HepG2 (cell line): ENCODE measurements at regions not wholly inside any gene's neighbourhood (a gene's known extent, or its start where the extent isn't known, plus 50 kb on each side); places are given as distances from the start of the nearest gene placed in this dataset.

Experiments used
- ATAC-seq: fragments of 200-7000 bp; cut with Tn5 transposase; 3 replicates; pipeline ENCODE4 v1.9.1; 2020; ENCODE audit warnings: mild to moderate bottlenecking, moderate library complexity
- BruUV-seq: library from RNA; stranded (reverse); fragments of 400-500 nt; replicated peaks from 2 replicates; lab custom pipeline; 2021; lab: Mats Ljungman, UMichigan
- CTCF ChIA-PET: fragments of 300-600 bp; formaldehyde crosslinking; extraction: SDS; loops from one replicate; lab custom pipeline; 2021; ENCODE audit warnings: low total read pairs, inconsistent platforms, low intra/inter-chr PET ratio; lab: Yijun Ruan, JAX
- POLR2A ChIA-PET: fragments of 350-600 bp; sonication (Branson Sonifier 250); formaldehyde crosslinking; loops from one replicate; lab custom pipeline; 2020; ENCODE audit warnings: antibody characterized with exemption, inconsistent platforms; lab: Yijun Ruan, JAX
- DNase-seq: peaks from one replicate; pipeline ENCODE4 v3.0.0-alpha.2; 2015; ENCODE audit warnings: low spot score
- FAIRE-seq: peaks from 3 replicates; lab custom pipeline; 2011; peaks lifted over from hg19 to GRCh38; lab: Jason Lieb, UNC
- H2AFZ ChIP-seq: one replicate; pipeline ENCODE4 v1.6.1; 2011; ENCODE audit warnings: low read length, inconsistent platforms
- H3K27ac ChIP-seq: fragments of 300-600 bp; 3 replicates; pipeline ENCODE4 v1.8.0; 2011; ENCODE audit warnings: mixed run types, mild to moderate bottlenecking, mixed read lengths, low read length, inconsistent platforms; ENCODE audit not compliant: insufficient read depth; ENCODE audit errors: extremely low read length
- H3K27me3 ChIP-seq, 2 experiments: fragments of 200-600 bp in 1 of 2; 2 replicates in 1 of 2; 3 replicates in 1 of 2; pipeline versions ENCODE4 v1.6.0 to v1.8.0; 2011; ENCODE audit warnings: low read length in 2 of 2, mild to moderate bottlenecking in 2 of 2, moderate library complexity in 2 of 2, inconsistent platforms in 1 of 2; ENCODE audit not compliant: insufficient read depth in 2 of 2, control insufficient read depth in 1 of 2
- H3K36me3 ChIP-seq, 2 experiments: fragments of 200-600 bp in 1 of 2; replicated peaks in 1 of 2; 2 replicates in 1 of 2; 3 replicates in 1 of 2; pipeline versions ENCODE4 v1.5.1 to v1.8.0; 2011; ENCODE audit warnings: low read length in 2 of 2, inconsistent platforms in 1 of 2; ENCODE audit not compliant: insufficient read depth in 2 of 2, control insufficient read depth in 1 of 2
- H3K4me1 ChIP-seq: 2 replicates; pipeline ENCODE4 v1.5.1; 2012; ENCODE audit warnings: low read length, inconsistent platforms; ENCODE audit not compliant: insufficient read depth
- H3K4me2 ChIP-seq: 2 replicates; pipeline ENCODE4 v1.6.0; 2011; ENCODE audit warnings: low read depth, low read length, inconsistent platforms
- H3K4me3 ChIP-seq, 3 experiments: fragments of 200-600 bp in 1 of 3; sonication (generic), shearing (Covaris generic) in 1 of 3; replicated peaks in 1 of 3; 2 replicates each; pipeline ENCODE4 v1.5.1; 2011 to 2016; ENCODE audit warnings: low read length in 3 of 3, inconsistent platforms in 2 of 3, low read depth in 2 of 3, mild to moderate bottlenecking in 2 of 3, control low read depth in 1 of 3, mixed read lengths in 1 of 3; ENCODE audit not compliant: insufficient read depth in 1 of 3
- H3K79me2 ChIP-seq: one replicate; pipeline ENCODE4 v1.6.1; 2011; ENCODE audit warnings: low read length, inconsistent platforms; ENCODE audit not compliant: insufficient read depth
- H3K9ac ChIP-seq: 2 replicates; pipeline ENCODE4 v1.6.0; 2011; ENCODE audit warnings: mild to moderate bottlenecking, low read depth, low read length, inconsistent platforms; ENCODE audit not compliant: insufficient read depth
- H3K9me3 ChIP-seq: 2 replicates; pipeline ENCODE4 v1.5.1; 2012; ENCODE audit warnings: mild to moderate bottlenecking, low read length
- H4K20me1 ChIP-seq: 2 replicates; pipeline ENCODE4 v1.6.0; 2011; ENCODE audit warnings: inconsistent platforms, mild to moderate bottlenecking, low read length, moderate library complexity; ENCODE audit not compliant: insufficient read depth
- ARID5B ChIP-seq: IDR thresholded peaks from 2 replicates; pipeline ENCODE4 v1.4.0; 2020; ENCODE audit warnings: mild to moderate bottlenecking, missing genetic modification reagents
- DDIT3 ChIP-seq: sonication (generic); formaldehyde crosslinking; IDR thresholded peaks from 2 replicates; pipeline ENCODE4 v1.4.0; 2020; ENCODE audit warnings: mild to moderate bottlenecking, missing genetic modification reagents
- MAFK ChIP-seq, 2 experiments: IDR thresholded peaks in 1 of 2; conservative IDR thresholded peaks in 1 of 2; 2 replicates each; pipeline ENCODE4 v1.6.1; 2011; ENCODE audit warnings: improper control_type of control experiment in 2 of 2, low read length in 2 of 2
- MBNL3 ChIP-seq: fragments of 250-450 bp; sonication (Bioruptor Pico); conservative IDR thresholded peaks from 2 replicates; pipeline ENCODE4 v1.8.0; 2022; ENCODE audit warnings: mild to moderate bottlenecking, inconsistent platforms
- MIER2 ChIP-seq: IDR thresholded peaks from 2 replicates; pipeline ENCODE4 v1.6.1; 2016; ENCODE audit warnings: missing biosample characterization, missing genetic modification reagents
- NFYB ChIP-seq: sonication (generic); formaldehyde crosslinking; IDR thresholded peaks from 2 replicates; pipeline ENCODE4 v1.4.0; 2020; ENCODE audit warnings: missing genetic modification reagents
- RFXAP ChIP-seq: sonication (generic); formaldehyde crosslinking; IDR thresholded peaks from 2 replicates; pipeline ENCODE4 v1.4.0; 2020; ENCODE audit warnings: missing genetic modification reagents, borderline replicate concordance
- TCF7L2 ChIP-seq: IDR thresholded peaks from 2 replicates; pipeline ENCODE4 v1.6.1; 2011; ENCODE audit warnings: mild to moderate bottlenecking, low read depth, low read length, moderate library complexity
- TRIM22 ChIP-seq: fragments of 450-650 bp; IDR thresholded peaks from 2 replicates; pipeline ENCODE4 v1.6.1; 2017
- ZNF17 ChIP-seq: sonication (generic); formaldehyde crosslinking; IDR thresholded peaks from 2 replicates; pipeline ENCODE4 v1.5.0; 2020; ENCODE audit warnings: mild to moderate bottlenecking, missing genetic modification reagents
- ZNF432 ChIP-seq: sonication (generic); formaldehyde crosslinking; IDR thresholded peaks from 2 replicates; pipeline ENCODE4 v1.5.0; 2020; ENCODE audit warnings: missing genetic modification reagents, mild to moderate bottlenecking, borderline replicate concordance
- ZNF574 ChIP-seq: sonication (generic); formaldehyde crosslinking; IDR thresholded peaks from 2 replicates; pipeline ENCODE4 v1.4.0; 2020; ENCODE audit warnings: missing genetic modification reagents
- WGBS: methylation state at CpG from one replicate; pipeline ENCODE4 v1.1.6; 2017; ENCODE audit warnings: low lambda C conversion rate; 5-methylcytosine and 5-hydroxymethylcytosine counted together
- in situ Hi-C: cut with HindIII; loops from 2 replicates; pipeline ENCODE4 v1.10.0; 2017; ENCODE audit warnings: low pct_unique_long_range_greater_than_20kb; ENCODE audit not compliant: extremely low pct_ligation_motif_present
- intact Hi-C: fragments of 100-400 bp; cut with micrococcal nuclease; formaldehyde crosslinking; loops from one replicate; pipeline ENCODE4 v1.10.0; 2022; ENCODE audit not compliant: unreplicated experiment

- TF ChIP-seq ZNF574 = no peak
- TF ChIP-seq, all 625 proteins: peak for 0
Measured at GRCh38 chr7:42743077-42743858, 168.6 kb downstream of the C7orf25 start (continued).

GRCh38 chr7:42742318-42742717 lies 169.6 kb downstream of the C7orf25 start:
- BruUV-seq = no TSS peak

More at GRCh38 chr7:42742318-42742717, 169.6 kb downstream of the C7orf25 start:
- 1% methylated on average over 3 of the region's 3 CpGs for WGBS
- Histone ChIP-seq H2AFZ (no peak overlapping the region), H3K9me3 (peaks cover 5% of the 10 kb centered on the region; the same call in 1 of the 2 replicates), H3K4me1 (no peaks in the 10 kb centered on the region), H4K20me1 (no peaks in the 10 kb centered on the region), H3K4me2 (no peak overlapping the region), H3K27me3 (no peaks in the 10 kb centered on the region), H3K27ac (no peak overlapping the region), H3K4me3 (no peak overlapping the region)
- in situ Hi-C loops = no loop called here
- DNase-seq (no peak), ATAC-seq (no peak)
- CTCF ChIA-PET = no interaction called here
- TF ChIP-seq RFXAP (CRISPR knock-in tag) (no peak), ARID5B (CRISPR knock-in tag) (no peak), ZNF432 (no peak), MIER2 (no peak), NFYB (CRISPR knock-in tag) (no peak), TCF7L2 (no peak), DDIT3 (CRISPR knock-in tag) (no peak), MBNL3 (CRISPR knock-in tag) (no peak), MAFK (conservative IDR thresholded peaks at IDR 0.05 in 1 of 2, IDR thresholded peaks at IDR 0.05 in 1 of 2; ENCODE audit: low read length in 2 of 2) (no peak), TRIM22 (no peak), ZNF17 (no peak)
- TF ChIP-seq, all 625 proteins: peak for 0
- intact Hi-C loops = no loop called here
- H3K36me3 ChIP-seq = no peaks in the 10 kb centered on the region
- H3K79me2 ChIP-seq = no peaks in the 10 kb centered on the region
- POLR2A ChIA-PET = no interaction called here
- FAIRE-seq = no peak
- no peak overlapping the region for H3K9ac ChIP-seq
